ENCODE measurements at regions not wholly inside any gene's neighbourhood (a gene's known extent, or its start where the extent isn't known, plus 50 kb on each side); places are given as distances from the start of the nearest gene placed in this dataset.

GRCh38 chr9:26346942-26347477 is 545.6 kb downstream of the CAAP1 start:
- TF ChIP-seq TAF1 (IDR thresholded peaks at IDR 0.05; ENCODE audit: low read depth, low read length) (no peak), CEBPB (IDR thresholded peaks at IDR 0.05; ENCODE audit: low read depth, low read length) (no peak), GABPA (IDR thresholded peaks at IDR 0.05; ENCODE audit: borderline replicate concordance, insufficient read depth, low read length) (no peak), BRCA1 (IDR thresholded peaks at IDR 0.05; ENCODE audit: low read depth, low read length) (no peak)
